H7 (cell line): ENCODE measurements at regions not wholly inside any gene's neighbourhood (a gene's known extent, or its start where the extent isn't known, plus 50 kb on each side); places are given as distances from the start of the nearest gene placed in this dataset.
"Not testable (repeated sequence)": the region's sequence is repeated elsewhere in the genome, so short reads cannot be mapped to it uniquely, and the experiment has no call there.

ENCODE experiments used
- DNase-seq: peaks from one replicate; pipeline ENCODE4 v3.0.0; 2012
- H3K27me3 ChIP-seq: 2 replicates; pipeline ENCODE4 v1.6.0; 2011; ENCODE audit warnings: mild to moderate bottlenecking, low read length; ENCODE audit not compliant: control insufficient read depth, insufficient read depth
- H3K36me3 ChIP-seq: replicated peaks from 2 replicates; pipeline ENCODE4 v1.5.1; 2011; ENCODE audit warnings: low read length; ENCODE audit not compliant: control insufficient read depth, insufficient read depth
- H3K4me3 ChIP-seq: 2 replicates; pipeline ENCODE4 v1.5.1; 2011; ENCODE audit warnings: low read depth, mild to moderate bottlenecking, control low read depth, low read length, moderate library complexity; ENCODE audit not compliant: insufficient read depth

DNA sequence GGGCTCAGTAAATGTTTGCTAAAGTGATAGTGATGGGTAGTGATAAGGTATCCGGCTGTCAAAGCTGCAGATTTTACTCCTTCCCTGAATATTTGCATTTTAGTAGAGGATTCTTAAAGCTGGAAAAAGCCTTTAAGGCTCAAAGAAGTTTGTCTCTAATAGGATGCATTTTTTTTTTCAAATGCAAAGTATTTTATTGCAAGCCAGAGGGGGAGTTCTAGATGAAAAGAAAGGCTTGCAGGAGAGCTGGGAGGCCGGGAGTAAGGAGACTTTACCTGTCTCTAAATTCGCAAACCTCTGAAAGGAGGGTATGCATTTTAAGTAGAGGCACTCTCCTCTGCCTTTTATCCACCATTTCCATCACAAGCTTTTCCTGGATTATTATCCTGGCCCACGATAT lies 100.7 kb upstream of the FNDC3A start:
- Histone ChIP-seq H3K4me3 (no peak overlapping the region), H3K36me3 (no peaks in the 10 kb centered on the region), H3K27me3 (peaks cover 9% of the 10 kb centered on the region)
- peak; percentile 9 for DNase-seq

DNA sequence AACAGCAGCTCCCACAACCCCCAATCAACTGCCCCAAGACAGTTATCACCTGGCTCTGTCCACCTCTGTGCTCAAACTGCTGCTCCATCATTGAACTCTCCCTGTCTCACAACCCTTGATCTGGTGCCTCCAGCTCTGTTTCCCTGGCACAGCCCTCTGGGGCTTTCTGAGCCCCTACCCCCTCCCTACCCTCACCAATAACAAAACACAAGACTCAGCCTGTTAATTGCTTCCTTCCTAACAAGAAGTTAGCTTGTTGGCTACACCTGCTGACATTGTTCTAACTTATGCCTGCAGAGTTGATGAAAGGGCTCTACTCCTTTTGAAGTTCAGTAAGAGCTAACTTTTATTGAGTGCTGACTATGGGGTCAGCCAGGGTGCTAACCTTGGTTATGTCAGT lies 99.4 kb upstream of the FNDC3A start:
- no peaks in the 10 kb centered on the region for H3K36me3 ChIP-seq
- DNase-seq, result peak; percentile 28
- no peak overlapping the region for H3K4me3 ChIP-seq
- peaks cover 9% of the 10 kb centered on the region for H3K27me3 ChIP-seq

DNA sequence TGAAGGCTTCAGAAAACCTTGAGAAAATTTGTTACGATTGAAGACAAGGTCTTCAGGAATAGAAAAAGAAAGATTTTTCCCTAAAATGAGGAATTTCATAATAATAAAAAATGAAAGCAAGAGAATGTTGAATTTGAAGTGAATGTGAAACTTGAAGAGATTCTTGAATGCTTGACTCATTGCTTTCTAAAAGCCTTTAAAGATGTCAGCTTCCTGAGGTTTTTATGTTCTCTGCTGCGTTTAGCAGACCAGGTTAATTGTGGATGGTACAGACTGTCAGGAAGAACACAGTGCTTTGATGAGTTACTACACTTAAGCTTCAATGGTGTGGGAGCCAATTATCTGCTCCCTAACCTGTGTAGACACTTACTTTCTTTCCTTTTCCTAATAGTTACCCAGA lies 96.3 kb upstream of the FNDC3A start:
- Histone ChIP-seq H3K36me3 (no peaks in the 10 kb centered on the region), H3K4me3 (no peak overlapping the region), H3K27me3 (peaks cover 9% of the 10 kb centered on the region)
- no peak for DNase-seq

DNA sequence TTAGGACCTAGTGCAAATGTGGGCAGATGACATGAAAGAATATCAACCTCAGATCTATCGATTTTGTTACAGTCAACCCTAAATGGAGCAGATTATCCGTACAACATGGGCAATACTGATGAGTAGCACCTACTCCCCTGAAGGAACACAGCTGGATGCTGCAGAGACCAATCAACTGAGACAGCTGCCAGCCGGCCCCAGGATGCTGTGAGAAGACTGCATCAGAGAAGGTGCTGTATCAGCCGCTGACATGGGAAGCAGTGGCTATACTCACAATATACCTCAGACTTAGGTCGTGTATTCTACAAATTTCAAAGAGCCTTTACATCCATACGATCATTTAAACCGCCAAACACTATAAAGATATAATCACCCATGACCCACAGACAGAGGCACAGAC lies 95.9 kb upstream of the FNDC3A start:
- Histone ChIP-seq H3K36me3 (no peaks in the 10 kb centered on the region), H3K4me3 (no peak overlapping the region), H3K27me3 (peaks cover 9% of the 10 kb centered on the region)
- DNase-seq, result no peak

DNA sequence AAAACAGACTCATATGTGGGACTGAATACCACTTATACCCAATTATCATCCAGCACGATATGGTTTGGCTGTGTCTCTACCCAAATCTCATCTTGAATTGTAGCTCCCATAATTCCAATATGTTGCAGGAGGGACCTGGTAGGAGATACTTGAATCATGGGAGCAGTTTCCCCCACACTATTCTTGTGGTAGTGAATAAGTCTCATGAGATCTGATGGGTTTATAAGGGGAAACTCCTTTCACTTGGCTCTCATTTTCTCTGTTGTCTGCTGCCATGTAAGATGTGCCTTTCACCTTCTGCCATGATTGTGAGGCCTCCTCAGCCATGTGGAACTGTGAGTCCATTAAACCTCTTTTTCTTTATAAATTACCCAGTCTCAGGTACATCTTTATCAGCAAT lies 91.9 kb upstream of the FNDC3A start:
- H3K4me3 ChIP-seq, H3K27me3 ChIP-seq, H3K36me3 ChIP-seq, DNase-seq: not testable (repeated sequence)

DNA sequence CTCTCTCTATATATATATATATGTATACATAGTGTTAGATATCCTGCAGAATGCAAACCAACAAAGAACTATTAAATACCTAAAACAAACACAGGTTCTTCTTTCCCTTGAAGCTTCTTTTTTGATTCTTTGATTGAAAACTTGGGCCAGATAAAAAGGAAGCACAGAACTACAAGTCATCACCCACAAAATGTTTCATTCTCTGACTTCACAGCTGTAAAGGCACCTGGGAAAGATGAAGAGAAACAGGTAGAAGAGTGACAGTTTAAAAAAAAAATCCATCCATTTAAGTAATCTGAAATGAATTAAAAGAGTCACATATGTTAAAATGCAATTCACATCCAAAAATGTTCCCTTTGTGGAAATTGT lies 90.7 kb upstream of the FNDC3A start:
- H3K4me3 ChIP-seq, result no peak overlapping the region
- H3K27me3 ChIP-seq, result no peaks in the 10 kb centered on the region
- DNase-seq, result no peak
- H3K36me3 ChIP-seq, result no peaks in the 10 kb centered on the region

DNA sequence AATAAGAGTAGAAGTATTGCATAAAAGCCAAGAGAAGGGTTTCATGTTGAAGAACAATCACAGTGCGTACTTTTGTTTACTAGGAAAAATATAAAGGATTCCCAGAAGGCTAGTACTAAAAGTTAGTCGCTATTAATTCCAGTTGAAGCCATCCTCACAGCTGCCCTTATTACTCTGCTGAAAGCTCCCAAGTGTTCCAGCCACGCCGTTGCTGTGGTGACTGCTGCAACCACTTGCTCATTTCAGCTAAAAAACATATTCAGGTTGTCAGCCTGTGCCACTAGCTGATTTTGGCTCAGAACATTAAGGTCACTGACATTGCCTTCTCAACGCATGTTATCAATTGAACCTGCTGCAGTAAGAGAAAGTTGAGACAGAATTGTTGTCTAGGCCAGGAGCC lies 87.1 kb upstream of the FNDC3A start:
- no peak for DNase-seq
- no peaks in the 10 kb centered on the region for H3K36me3 ChIP-seq
- no peak overlapping the region for H3K4me3 ChIP-seq
- H3K27me3 ChIP-seq, result no peaks in the 10 kb centered on the region

DNA sequence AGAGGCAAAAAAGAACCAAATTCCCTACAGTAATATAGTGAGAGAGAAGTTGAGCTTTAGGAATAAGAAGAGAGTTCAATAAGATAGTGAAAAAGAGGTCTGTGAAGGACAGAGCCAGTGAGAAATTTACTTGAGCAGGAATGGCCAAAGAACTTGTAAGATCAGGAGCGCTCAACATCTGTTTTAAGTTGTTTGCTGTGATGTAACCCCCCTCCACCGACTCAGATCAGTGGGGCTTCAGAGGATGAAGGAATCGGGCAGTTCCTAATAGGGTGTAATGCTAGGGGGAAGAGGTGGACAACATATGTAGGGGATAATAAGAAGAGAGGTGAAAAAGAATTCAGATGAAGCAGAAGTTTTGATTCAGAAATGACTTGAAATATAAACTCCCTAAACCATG lies 85.3 kb upstream of the FNDC3A start:
- Histone ChIP-seq H3K36me3 (no peaks in the 10 kb centered on the region), H3K27me3 (no peaks in the 10 kb centered on the region), H3K4me3 (no peak overlapping the region)
- DNase-seq, result no peak

DNA sequence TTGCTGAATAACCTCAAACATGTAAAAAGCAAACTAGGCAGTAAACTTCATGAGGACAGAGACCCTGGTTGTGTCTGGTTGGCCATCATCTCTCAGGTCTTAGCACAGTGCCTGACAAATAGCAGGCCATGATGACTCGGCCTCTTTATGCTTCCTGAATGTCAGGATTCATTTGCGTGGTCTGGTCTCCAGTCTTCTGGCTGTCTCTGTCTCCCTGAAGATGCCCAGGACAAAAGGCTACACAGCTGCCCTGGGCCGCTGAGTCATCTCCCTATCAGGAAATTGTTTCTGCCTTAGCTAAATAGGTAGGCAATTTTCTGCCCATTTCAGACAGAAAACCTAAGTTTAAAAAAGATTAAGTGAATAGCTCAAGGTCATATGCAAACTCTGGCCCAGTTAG lies 84.1 kb upstream of the FNDC3A start:
- H3K36me3 ChIP-seq, result no peaks in the 10 kb centered on the region

DNA sequence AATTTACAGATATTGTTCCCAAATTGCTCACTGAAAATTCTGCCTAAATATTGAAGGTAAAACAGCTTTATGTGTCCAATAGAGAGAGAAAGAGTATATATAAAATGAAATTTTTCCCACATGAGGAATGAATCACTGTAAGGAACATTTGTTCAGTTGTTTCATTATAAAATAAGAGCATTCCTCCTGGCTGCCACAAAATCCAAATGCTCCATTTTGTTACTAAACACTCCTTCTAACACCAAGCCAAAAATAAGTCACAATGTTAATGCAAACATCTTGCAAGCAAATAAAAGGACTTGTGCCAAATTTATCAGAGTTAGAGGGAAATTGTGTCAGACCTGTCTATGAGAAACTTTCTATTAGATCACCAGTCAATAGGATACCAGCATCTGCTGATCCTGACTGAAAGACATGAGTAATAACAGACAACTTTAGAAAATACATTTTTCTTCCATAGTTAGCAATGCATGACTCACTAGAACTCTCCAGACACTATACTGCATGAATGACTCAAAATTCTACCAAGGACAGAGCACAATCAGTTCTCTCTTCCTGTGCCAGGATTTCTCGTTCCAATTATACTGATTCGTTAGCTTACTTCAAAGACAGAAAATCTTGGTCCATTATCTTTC lies 83.5 kb upstream of the FNDC3A start:
- no peak for DNase-seq
- no peak overlapping the region for H3K4me3 ChIP-seq
- no peaks in the 10 kb centered on the region for H3K36me3 ChIP-seq
- H3K27me3 ChIP-seq, result no peaks in the 10 kb centered on the region

More for the DNA sequence above, 84.1 kb upstream of the FNDC3A start:
- Histone ChIP-seq H3K4me3 (no peak overlapping the region), H3K27me3 (no peaks in the 10 kb centered on the region)
- DNase-seq, result no peak

DNA sequence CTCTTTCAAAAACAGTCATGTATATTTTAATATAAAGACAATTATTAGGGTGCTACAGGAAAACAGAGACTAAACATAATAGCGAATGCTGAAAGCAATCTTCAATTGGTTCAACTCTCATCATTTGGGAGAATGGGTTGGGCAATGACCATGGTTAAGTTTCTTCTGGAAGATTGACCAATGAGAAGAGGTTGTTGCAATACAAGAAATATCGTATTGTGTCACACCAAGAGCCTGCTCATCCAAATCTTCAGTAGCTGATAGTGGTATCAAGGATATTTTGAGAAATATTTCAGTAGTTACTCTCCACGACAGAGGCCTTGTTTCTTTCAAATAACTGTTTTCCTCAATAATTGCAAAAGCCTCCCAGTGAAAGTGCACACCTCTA lies 83.0 kb upstream of the FNDC3A start:
- Histone ChIP-seq H3K27me3 (no peaks in the 10 kb centered on the region), H3K4me3 (no peak overlapping the region), H3K36me3 (no peaks in the 10 kb centered on the region)
- no peak for DNase-seq

DNA sequence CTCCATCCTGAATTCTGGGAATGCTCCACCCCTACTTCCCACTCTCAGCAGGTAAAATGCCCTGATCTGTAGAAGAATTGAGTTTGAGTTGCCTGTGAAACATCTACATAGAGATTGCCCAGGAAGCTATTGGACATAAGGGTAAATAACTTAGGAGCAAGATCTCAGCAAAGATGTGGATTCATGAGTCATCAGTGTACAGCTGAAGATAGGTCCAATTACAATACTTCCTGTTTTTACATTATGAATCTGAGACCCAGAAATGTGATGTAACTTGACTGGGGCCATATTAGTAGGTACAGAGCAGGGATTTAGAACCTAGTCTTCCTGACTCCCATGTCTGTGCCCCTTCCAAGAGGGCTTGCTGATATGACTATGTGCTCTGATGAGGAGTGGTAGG lies 79.4 kb upstream of the FNDC3A start:
- DNase-seq, result no peak
- Histone ChIP-seq H3K4me3 (no peak overlapping the region), H3K36me3 (no peaks in the 10 kb centered on the region), H3K27me3 (no peaks in the 10 kb centered on the region)

DNA sequence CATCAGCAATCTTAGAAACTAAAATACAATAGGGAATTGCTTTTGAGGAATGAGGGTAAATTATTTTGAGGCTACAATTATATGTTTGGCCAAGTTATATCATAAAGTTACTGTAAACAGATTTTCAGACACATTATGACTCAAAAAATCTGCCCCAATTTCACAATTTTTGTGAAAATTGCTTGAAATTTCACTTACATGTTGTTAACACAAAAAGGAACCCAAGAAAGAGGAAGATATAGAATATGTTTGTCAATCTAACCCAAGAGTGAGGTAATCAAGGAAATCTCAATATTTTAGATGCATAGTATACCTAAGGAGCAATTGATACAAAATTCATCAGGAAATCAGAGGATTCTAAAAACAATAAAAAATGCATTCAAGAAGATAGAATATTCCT lies 73.9 kb upstream of the FNDC3A start:
- H3K27me3 ChIP-seq, result no peaks in the 10 kb centered on the region
- H3K36me3 ChIP-seq, result no peaks in the 10 kb centered on the region
- DNase-seq, result no peak
- H3K4me3 ChIP-seq, result no peak overlapping the region

DNA sequence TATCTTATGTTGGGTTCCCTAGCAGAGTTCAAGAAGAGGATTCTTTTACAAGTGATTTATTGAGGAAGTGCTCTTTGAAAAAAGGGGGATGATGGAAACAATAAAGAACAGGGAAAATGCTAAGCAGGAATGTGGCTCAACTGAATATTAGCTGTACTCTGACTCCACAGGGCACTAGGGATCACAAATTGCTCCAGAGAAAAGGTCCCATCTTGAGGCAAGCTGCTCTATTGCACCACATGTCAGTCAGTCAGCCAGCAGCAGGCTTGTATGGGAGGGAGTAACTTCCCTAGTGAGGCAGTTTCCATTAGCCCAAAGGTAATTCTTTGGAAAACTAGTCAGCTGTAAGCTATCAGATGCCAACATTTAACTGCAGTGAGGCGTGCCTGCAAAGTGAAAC lies 73.3 kb upstream of the FNDC3A start:
- DNase-seq, result peak; percentile 28
- H3K4me3 ChIP-seq, result no peak overlapping the region
- H3K36me3 ChIP-seq, result no peaks in the 10 kb centered on the region
- no peaks in the 10 kb centered on the region for H3K27me3 ChIP-seq

DNA sequence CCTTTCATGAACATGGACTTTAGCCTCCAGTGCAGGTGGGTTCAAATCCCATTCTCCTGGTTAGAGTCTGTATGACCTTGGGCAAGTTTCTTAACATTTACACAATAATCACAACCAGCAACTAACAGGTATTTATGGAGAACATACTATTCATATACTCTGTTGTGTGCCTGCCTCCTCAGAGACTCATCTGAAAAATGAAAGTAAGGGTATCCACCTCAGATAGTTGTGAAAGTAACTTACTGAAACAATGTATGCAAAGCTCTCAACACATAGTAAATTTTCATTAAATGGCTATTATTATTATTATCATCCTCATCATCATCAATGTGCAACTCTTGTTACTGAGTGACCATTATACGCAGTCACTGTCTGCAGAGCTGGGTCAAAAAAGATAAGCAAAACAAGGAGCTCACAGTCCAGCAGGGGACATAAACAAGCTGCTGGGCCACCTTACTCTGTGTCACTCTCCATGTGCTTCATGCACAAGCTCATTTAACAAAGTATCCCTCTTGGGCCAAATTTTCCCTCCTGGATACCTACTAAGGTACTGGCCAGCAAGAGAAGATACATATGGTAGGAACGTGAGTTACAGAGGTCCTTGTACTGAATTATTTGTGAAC lies 70.9 kb upstream of the FNDC3A start:
- H3K4me3 ChIP-seq, result no peak overlapping the region
- no peaks in the 10 kb centered on the region for H3K27me3 ChIP-seq
- no peak for DNase-seq

DNA sequence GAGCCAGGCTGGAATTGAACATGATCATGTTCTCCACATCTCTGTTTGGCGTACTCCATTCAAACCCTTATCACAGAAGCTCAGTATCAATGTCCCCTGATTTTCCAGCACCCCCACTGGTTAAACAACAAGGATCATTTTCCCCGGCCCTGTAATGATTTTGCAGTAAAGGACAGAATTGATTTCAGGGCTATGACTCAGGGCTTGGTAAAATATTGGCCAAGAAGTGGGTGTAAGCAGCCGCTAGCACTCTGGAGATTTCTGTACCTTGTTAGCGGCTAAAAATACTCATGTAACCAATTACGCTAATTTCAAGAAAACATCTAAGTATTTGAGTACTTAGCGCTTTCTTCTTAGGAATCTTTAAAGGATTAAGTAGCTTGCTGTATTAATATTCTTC lies 69.5 kb upstream of the FNDC3A start:
- Histone ChIP-seq H3K36me3 (no peaks in the 10 kb centered on the region), H3K27me3 (no peaks in the 10 kb centered on the region), H3K4me3 (no peak overlapping the region)
- no peak for DNase-seq

More for the DNA sequence above, 70.9 kb upstream of the FNDC3A start:
- no peaks in the 10 kb centered on the region for H3K36me3 ChIP-seq
